ENCODE measurements at regions not wholly inside any gene's neighbourhood (a gene's known extent, or its start where the extent isn't known, plus 50 kb on each side); places are given as distances from the start of the nearest gene placed in this dataset.
"Not testable (repeated sequence)": the region's sequence is repeated elsewhere in the genome, so short reads cannot be mapped to it uniquely, and the experiment has no call there.

DNA sequence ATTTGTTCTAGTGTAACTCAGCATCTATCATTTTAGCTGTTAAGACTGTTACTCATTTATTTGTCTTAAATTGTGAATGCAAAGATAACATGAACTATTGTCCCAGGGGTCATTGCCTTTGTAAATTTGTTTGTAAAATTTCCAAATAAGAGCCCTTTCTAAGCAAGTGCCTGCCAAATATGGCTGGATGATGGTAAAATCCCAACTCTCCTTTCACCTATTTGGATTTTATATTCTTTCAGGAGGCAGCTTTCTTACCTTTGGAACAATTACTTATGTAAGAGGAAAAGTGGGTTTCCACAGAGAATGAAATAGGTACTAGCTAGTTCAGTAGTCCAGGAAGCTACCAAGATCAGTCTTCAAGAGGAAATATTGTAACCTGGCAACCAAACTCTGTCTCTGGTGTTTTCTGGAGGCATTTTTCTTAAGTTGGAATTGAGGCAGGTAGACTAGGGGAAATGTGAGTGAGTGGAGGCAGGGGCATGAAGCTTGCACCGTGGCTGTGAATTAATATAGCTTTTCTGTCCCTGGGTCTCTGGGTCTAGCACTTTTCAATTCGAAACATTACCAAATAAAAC is 88.5 kb upstream of the XIST start:
- no peak for DNase-seq

DNA sequence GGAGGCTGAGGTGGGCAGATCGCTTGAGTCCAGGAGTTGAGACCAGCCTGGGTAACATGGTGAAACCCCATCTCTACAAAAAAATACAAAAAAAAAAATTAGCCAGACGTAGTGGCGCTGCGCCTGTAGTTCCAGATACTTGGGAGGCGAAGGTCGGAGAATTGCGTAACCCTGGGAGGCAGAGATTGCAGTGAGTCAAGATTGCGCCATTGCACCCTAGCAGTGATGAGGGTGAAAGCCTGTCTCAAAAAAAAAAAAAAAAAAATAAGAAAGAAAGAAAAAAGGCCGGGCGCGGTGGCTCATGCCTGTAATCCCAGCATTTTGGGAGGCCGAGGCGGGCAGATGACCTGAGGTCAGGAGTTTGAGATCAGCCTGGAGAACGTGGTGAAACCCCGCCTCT is 85.3 kb upstream of the XIST start:
- not testable (repeated sequence) for DNase-seq

DNA sequence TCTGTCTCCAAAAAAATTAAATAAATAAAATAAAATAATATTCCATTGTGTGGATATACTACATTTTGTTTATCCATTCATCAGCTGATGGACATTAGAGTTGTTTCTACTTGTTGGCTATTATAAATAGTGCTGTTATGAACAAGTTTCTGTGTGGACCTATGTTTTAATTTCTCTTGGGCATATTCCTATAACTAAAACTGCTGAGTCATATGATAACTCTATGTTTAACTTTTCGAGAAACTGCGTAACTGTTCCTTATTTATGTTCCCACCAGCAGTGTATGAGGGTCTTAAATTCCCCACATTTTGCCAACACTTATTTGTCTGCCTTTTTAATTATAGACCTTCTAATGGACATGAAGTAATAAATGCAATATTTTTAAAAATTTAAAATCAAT is 80.0 kb upstream of the XIST start:
- DNase-seq: no peak

DNA sequence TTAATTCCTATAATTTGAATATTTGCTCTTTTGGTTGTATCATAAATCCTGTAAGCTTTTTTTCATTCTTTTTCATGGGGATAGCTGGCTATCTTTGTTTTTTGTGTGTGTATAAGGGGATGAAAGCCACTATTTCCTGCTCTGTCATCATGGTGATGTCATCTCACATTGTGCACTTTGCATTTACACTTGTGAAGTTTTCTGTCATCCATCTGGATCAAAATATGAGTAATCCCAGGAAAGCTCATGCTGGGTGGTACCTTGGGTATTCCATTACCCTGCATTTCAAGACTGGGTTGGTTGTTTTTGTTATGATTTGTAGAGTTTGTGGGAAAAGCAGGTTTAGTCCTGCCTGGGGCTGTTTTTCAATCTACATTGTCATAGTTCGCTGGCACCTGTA is 77.8 kb upstream of the XIST start:
- no peak for DNase-seq

DNA sequence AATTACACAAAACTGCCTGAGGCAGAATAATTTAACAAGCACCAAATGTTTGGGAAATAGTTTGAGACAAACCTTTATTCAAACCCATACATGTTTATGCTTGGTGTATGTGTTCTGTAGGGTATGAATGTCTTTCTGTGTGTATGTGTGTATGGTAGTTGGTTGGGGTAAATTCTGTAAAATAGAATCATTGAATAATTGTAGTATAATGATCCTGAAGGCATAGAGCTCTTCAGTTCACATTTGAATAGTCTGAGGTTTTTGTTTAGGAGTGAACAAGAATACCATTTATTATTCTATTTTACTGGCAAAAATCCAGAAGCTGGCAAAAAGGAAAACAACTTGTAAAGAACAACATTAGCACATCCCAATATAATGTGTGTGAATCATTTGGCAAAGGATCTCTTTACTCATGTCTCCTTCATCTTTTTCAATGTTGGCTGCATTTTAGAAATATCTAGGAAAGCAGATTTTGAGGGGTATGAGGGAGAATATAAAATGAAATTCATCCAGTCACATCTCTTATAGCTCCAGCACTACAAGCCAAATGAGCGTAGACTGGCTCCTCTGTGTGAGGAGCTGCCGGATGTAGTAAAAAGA is 70.4 kb upstream of the XIST start:
- no peak for DNase-seq

DNA sequence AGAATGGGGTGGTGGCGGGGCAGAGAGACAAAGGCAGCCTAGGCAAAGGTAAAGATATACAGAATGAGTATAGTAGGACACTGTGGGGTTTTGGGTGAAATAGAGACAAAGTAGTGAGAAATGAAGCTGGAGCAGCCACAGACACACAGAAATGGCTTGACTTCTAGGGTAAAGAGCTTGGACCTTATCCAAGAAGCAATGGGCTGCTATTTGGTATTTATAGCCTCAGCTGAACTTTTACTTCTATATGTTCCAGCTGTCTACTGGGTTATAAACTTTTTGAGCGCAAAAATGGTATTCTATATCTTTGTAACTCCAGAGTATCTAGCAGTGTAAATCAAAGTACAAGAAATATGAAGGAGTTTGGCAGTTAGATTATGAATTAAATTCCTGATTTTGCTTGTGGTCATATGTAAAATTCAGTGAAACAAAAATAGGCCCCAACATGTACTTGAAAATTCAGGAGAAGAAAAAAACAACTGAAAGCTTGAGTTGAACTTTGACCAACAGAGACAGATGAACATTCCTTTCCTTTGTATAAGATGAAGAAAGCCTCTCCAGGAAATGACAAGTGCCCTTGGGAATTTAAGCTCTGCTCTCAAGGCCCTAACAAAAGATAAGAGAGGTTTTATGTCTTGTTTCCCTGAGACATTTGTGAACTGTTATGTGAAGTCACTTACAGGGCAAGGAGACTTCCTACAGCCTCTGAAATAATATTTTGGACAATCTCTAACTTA is 64.6 kb upstream of the XIST start:
- DNase-seq: no peak

DNA sequence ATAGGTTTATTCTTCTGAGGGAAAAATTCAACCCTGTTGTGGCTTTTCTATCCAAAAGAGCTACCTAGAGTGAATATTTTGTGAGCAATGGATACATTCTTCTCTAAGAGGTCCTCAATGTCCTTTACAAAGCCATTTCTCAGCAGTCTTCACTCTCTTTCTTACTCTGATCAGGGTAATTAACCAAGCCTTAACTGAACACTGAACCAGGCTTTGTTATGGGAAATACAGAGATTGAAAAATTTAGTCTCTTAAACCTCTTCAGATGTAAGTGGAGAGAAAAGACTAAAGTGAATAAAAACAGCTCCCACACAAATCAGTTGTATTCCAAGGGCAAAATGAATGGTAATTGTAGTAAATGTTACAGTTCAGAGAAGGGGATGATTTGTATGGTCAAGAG is 64.0 kb upstream of the XIST start:
- DNase-seq: no peak

DNA sequence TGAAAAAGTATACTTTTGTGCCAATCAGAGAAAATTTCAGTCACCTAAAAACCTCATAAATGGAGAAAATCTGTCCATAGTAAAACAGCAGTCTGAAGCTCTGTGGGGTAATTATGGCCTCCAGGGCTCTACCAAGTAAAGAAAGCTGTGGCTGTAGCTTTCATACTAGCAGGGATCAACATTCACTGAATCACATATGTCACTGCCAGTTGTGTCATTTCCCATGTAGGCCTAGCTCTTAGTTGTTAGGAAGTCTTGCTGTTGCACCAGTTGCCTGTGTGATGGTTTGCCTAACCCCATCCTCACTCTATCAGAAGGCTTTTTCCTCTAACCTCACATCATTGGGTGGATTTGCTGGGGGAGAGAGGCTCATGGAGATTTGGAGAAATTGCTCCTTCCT is 62.3 kb upstream of the XIST start:
- DNase-seq: not testable (repeated sequence)

DNA sequence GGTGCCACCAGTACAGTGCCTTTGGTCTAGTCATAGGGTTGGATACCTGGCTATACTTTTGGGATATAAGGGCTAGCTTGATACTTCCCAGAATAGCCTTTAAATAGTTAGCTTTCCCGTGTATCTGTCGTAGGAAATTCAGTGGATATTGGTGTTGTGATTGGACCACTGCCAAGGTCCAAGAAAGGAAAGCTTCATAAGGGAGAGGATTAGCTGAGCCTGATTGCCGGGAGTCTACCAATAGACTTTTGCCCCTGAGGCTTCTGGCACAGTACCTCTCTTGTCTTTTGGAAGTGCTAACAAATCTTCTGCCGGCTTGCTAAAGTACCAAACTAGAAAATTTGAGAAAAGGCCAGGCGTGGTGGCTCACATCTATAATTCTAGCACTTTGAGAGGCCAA is 61.1 kb upstream of the XIST start:
- no peak for DNase-seq

DNA sequence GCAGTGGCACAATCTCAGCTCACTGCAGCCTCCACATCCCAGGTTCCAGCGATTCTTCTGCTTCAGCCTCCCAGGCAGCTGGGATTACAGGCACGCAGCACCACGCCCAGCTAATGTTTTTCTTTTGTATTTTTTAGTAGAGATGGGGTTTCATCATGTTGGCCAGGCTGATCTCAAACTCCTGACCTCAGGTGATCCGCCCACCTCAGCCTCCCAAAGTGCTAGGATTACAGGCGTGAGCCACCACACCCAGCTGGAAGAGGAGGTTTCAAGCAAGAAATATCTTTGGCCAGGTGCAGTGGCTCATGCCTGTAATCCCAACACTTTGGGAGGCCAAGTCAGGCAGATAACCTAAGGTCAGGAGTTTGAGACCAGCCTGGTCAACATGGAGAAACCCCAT is 59.4 kb upstream of the XIST start:
- not testable (repeated sequence) for DNase-seq

DNA sequence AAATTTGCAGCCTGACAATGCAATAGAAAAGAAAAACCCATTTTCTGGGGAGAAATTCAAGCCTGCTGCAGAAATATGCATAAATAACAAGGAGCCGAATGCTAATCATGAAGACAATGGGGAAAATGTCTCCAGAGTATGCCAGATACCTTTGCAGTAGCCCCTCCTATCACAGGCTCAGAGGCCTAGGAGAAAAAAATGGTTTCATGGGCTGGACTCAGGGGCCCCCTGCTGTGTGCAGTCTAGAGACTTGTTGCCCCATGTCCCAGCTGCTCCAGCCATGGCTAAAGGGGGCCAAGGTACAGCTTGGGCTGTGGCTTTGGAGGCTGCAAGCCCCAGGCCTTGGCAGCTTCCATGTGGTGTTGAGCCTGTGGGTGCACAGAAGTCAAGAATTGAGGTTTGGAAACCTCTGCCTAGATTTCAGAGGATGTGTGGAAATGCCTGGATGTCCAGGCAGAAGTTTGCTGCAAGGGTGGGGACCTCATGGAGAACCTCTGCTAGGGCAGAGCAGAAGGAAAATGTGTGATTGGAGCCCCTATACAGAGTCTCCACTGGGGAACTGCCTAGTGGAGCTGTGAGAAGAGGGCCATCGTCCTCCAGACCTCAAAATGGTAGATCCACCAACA is 53.3 kb upstream of the XIST start:
- not testable (repeated sequence) for DNase-seq

DNA sequence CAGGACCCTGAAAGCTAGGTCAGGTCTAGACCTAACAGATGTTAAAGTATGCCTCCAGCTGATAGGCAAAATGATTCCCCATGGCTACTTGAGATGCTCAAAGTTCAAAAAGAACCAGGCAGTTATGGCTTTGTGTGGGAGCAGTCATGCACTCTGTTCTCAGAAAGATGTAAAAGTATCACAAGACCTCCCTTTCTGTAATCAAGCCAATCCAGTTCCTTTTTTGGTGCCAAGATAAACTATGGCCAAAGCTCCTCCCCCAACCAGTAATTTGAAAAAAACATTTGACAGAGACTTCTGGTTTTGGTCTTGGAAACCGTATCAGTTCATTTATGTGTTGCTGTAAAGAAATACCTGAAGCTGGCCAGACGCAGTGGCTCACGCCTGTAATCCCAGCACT is 51.4 kb upstream of the XIST start:
- no peak for DNase-seq
